ENCODE measurements at regions not wholly inside any gene's neighbourhood (a gene's known extent, or its start where the extent isn't known, plus 50 kb on each side); places are given as distances from the start of the nearest gene placed in this dataset.

GRCh38 chr6:9095729-9096128 is 660.4 kb upstream of the SLC35B3 start:
- TF ChIP-seq CTCF (conservative IDR thresholded peaks at IDR 0.05; ENCODE audit: low read depth, low read length) (no peak), EZH2 (IDR thresholded peaks at IDR 0.05; ENCODE audit: borderline replicate concordance, low read depth, low read length, poor library complexity, severe bottlenecking) (no peak)

All from A673 (cell line).